Neuronal stem cell (in vitro differentiated cells): ENCODE measurements at regions not wholly inside any gene's neighbourhood (a gene's known extent, or its start where the extent isn't known, plus 50 kb on each side); places are given as distances from the start of the nearest gene placed in this dataset.

Experiments
- DNase-seq: peaks from one replicate; pipeline ENCODE4 v3.0.0-alpha.2; 2013; ENCODE audit warnings: low spot score
- H2AFZ ChIP-seq: one replicate; pipeline ENCODE4 v1.6.1; 2013; ENCODE audit warnings: mild to moderate bottlenecking, low read length, inconsistent platforms
- H2AK5ac ChIP-seq: 2 replicates; pipeline ENCODE4 v1.6.1; 2013; ENCODE audit warnings: low read depth, mild to moderate bottlenecking, inconsistent platforms, low read length, moderate library complexity, mixed read lengths
- H2BK120ac ChIP-seq: 2 replicates; pipeline ENCODE4 v1.6.1; 2013; ENCODE audit warnings: low read depth, mild to moderate bottlenecking, inconsistent platforms, low read length, moderate library complexity, mixed read lengths
- H2BK12ac ChIP-seq: one replicate; pipeline ENCODE4 v1.6.1; 2013; ENCODE audit warnings: low read length, inconsistent platforms
- H2BK15ac ChIP-seq: 2 replicates; pipeline ENCODE4 v1.6.1; 2013; ENCODE audit warnings: mild to moderate bottlenecking, low read length, inconsistent platforms, mixed read lengths
- H2BK5ac ChIP-seq: one replicate; pipeline ENCODE4 v1.6.1; 2013; ENCODE audit warnings: inconsistent platforms, mild to moderate bottlenecking, low read length, moderate library complexity
- H3K14ac ChIP-seq: one replicate; pipeline ENCODE4 v1.6.1; 2013; ENCODE audit warnings: low read length, inconsistent platforms
- H3K18ac ChIP-seq: 2 replicates; pipeline ENCODE4 v1.6.1; 2013; ENCODE audit warnings: low read length, inconsistent platforms
- H3K23ac ChIP-seq: 2 replicates; pipeline ENCODE4 v1.6.1; 2013; ENCODE audit warnings: low read depth, mild to moderate bottlenecking, mixed read lengths, low read length, inconsistent platforms; ENCODE audit not compliant: poor library complexity
- H3K27ac ChIP-seq: replicated peaks from 3 replicates; pipeline ENCODE4 v1.5.1; 2013; ENCODE audit warnings: low read length, inconsistent platforms
- H3K27me3 ChIP-seq, 3 experiments: 2 replicates each; pipeline ENCODE4 v1.6.1; 2013; ENCODE audit warnings: low read length in 3 of 3, mild to moderate bottlenecking in 2 of 3, inconsistent platforms in 1 of 3, low read depth in 1 of 3, mixed read lengths in 1 of 3, moderate library complexity in 1 of 3; ENCODE audit not compliant: control insufficient read depth in 3 of 3, insufficient read depth in 3 of 3
- H3K36me3 ChIP-seq, 2 donors: replicated peaks in 1 of 2; 2 replicates each; pipeline ENCODE4 v1.6.1; 2013; ENCODE audit warnings: low read length in 2 of 2; ENCODE audit not compliant: control insufficient read depth in 2 of 2, insufficient read depth in 2 of 2
- H3K4ac ChIP-seq: 2 replicates; pipeline ENCODE4 v1.6.1; 2013; ENCODE audit warnings: inconsistent platforms, mild to moderate bottlenecking, low read length, moderate library complexity
- H3K4me1 ChIP-seq, 2 donors: 1 replicate in 1 of 2; 2 replicates in 1 of 2; pipeline ENCODE4 v1.6.1; 2013; ENCODE audit warnings: low read length in 2 of 2, low read depth in 1 of 2; ENCODE audit not compliant: control insufficient read depth in 2 of 2, insufficient read depth in 1 of 2
- H3K4me2 ChIP-seq: one replicate; pipeline ENCODE4 v1.6.1; 2013; ENCODE audit warnings: mild to moderate bottlenecking, low read length, inconsistent platforms; ENCODE audit not compliant: insufficient read depth, poor library complexity, severe bottlenecking
- H3K4me3 ChIP-seq, 2 donors: 2 replicates each; pipeline ENCODE4 v1.5.1; 2013; ENCODE audit warnings: low read length in 2 of 2, mild to moderate bottlenecking in 2 of 2, inconsistent platforms in 1 of 2, moderate library complexity in 1 of 2
- H3K79me1 ChIP-seq: one replicate; pipeline ENCODE4 v1.6.1; 2013; ENCODE audit warnings: low read depth, mild to moderate bottlenecking, inconsistent platforms, low read length, moderate library complexity
- H3K9ac ChIP-seq: one replicate; pipeline ENCODE4 v1.6.1; 2013; ENCODE audit warnings: mild to moderate bottlenecking, low read depth, low read length, inconsistent platforms; ENCODE audit not compliant: poor library complexity
- H3K9me3 ChIP-seq, 2 donors: replicated peaks in 1 of 2; 2 replicates each; pipeline versions ENCODE3 to v1.6.1; 2013; ENCODE audit warnings: low read length in 2 of 2, mild to moderate bottlenecking in 2 of 2, inconsistent platforms in 1 of 2, low read depth in 1 of 2, mixed read lengths in 1 of 2, moderate library complexity in 1 of 2; ENCODE audit not compliant: control insufficient read depth in 2 of 2, insufficient read depth in 1 of 2
- H4K8ac ChIP-seq: one replicate; pipeline ENCODE4 v1.6.1; 2013; ENCODE audit warnings: low read depth, mild to moderate bottlenecking, inconsistent platforms, low read length, moderate library complexity
- H4K91ac ChIP-seq: one replicate; pipeline ENCODE4 v1.6.1; 2013; ENCODE audit warnings: low read length, low read depth, mild to moderate bottlenecking, inconsistent platforms; ENCODE audit not compliant: poor library complexity
- WGBS, 2 donors: extraction: QIAGEN DNeasy Blood & Tissue Kit; methylation state at CpG; one replicate each; pipeline ENCODE4 v1.1.7; 2013; ENCODE audit warnings: missing lambda C conversion rate in 2 of 2, mixed read lengths in 1 of 2; ENCODE audit not compliant: insufficient read length in 2 of 2, insufficient replicate concordance in 1 of 2; ENCODE audit errors: extremely low coverage in 2 of 2; 5-methylcytosine and 5-hydroxymethylcytosine counted together

DNA sequence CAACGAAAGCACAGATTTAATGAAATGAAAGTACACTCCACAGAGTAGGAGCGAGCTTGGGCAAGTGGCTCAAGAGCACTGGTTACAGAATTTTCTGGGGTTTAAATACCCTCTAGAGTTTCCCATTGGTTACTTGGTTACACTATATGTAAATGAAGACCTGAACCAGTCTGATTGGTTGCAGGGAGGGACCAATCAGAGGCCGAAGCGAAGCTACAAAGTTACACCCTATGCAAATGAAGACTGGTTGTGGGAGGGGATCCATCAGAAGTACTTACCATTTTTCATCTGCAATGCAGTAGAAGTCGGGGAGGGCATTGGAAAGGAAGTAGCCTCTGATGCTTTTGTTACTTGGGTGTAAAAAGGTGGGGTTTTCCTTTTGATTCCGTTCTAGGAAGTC, 132.0 kb downstream of the PMP22 start:
- H3K4ac ChIP-seq: no peak overlapping the region
- no peak overlapping the region for H2AFZ ChIP-seq
- H2BK5ac ChIP-seq: no peak overlapping the region
- H3K14ac ChIP-seq: no peak overlapping the region
- no peak overlapping the region for H3K4me3 ChIP-seq
- no peak overlapping the region for H3K4me2 ChIP-seq
- H4K8ac ChIP-seq: no peak overlapping the region
- no peak for DNase-seq
- H3K36me3 ChIP-seq: no peaks in the 10 kb centered on the region
- no peaks in the 10 kb centered on the region for H3K79me1 ChIP-seq
- no peak overlapping the region for H3K9ac ChIP-seq
- WGBS, 2 donors: no CpG with 5 or more reads among the region's 6 CpGs
- H3K27ac ChIP-seq: no peak overlapping the region
- no peak overlapping the region for H4K91ac ChIP-seq
- no peak overlapping the region for H2BK15ac ChIP-seq
- no peaks in the 10 kb centered on the region for H3K27me3 ChIP-seq
- no peak overlapping the region for H2BK12ac ChIP-seq
- no peak overlapping the region for H3K18ac ChIP-seq
- no peak overlapping the region for H2AK5ac ChIP-seq
- H3K9me3 ChIP-seq: no peaks in the 10 kb centered on the region
- no peak overlapping the region for H2BK120ac ChIP-seq
- no peak overlapping the region for H3K23ac ChIP-seq
- H3K4me1 ChIP-seq: no peaks in the 10 kb centered on the region

DNA sequence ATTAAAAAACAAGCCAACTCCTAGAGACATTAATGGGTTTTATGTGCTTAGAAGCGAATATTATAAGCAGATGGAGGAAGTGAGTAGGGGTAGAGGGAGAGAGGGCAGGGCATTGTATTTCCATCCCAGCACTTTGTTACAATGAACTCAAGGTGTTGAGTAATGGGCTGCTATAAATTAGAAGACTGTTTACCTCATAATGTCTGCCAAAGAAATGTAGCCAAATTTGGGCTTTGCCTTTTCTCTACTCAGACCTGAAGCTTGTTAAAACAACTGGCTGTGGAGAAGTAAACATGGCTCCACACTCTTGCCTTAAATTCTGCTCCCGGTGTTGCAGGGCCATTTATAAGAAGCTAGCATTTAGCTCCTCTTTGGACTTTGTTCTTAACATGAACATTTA, 134.7 kb downstream of the PMP22 start:
- H3K27me3 ChIP-seq: no peaks in the 10 kb centered on the region
- H3K4me3 ChIP-seq: no peak overlapping the region
- no peak overlapping the region for H2BK12ac ChIP-seq
- no peak overlapping the region for H3K4me2 ChIP-seq
- H2BK120ac ChIP-seq: no peak overlapping the region
- H4K8ac ChIP-seq: no peak overlapping the region
- no peak overlapping the region for H3K23ac ChIP-seq
- no peak overlapping the region for H3K14ac ChIP-seq
- H3K36me3 ChIP-seq: no peaks in the 10 kb centered on the region
- no peaks in the 10 kb centered on the region for H3K79me1 ChIP-seq
- no peak overlapping the region for H3K18ac ChIP-seq
- no peaks in the 10 kb centered on the region for H3K4me1 ChIP-seq
- no peak overlapping the region for H2BK15ac ChIP-seq
- H2AK5ac ChIP-seq: no peak overlapping the region
- H2AFZ ChIP-seq: no peak overlapping the region
- no peak overlapping the region for H2BK5ac ChIP-seq
- no CpG with 5 or more reads among the region's 2 CpGs for WGBS, 2 donors
- H3K27ac ChIP-seq: no peak overlapping the region
- no peak overlapping the region for H3K9ac ChIP-seq
- no peak overlapping the region for H4K91ac ChIP-seq
- DNase-seq: no peak
- no peaks in the 10 kb centered on the region for H3K9me3 ChIP-seq
- no peak overlapping the region for H3K4ac ChIP-seq

DNA sequence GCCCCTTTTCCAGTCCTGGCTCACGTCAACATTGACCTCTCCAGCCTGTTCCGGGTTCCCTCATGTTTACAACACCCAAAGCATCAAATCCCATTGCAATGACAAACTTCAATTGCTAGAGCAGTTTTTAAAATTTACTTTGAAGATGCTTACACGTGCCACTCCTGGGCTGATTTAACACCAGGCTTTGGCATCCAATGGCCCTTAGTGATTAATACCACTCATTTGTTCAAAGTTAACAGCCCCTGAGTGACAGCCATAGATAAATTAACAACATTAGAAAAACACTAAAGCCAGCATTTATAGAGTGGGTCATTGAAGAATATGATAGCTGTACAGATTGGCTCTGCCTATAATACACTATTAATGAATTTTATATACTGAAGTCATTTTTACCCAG, 135.1 kb downstream of the PMP22 start:
- H3K4me2 ChIP-seq: no peak overlapping the region
- WGBS, 2 donors: no CpG with 5 or more reads among the region's 3 CpGs
- H3K4me3 ChIP-seq: no peak overlapping the region
- no peak overlapping the region for H2AK5ac ChIP-seq
- H2BK120ac ChIP-seq: no peak overlapping the region
- no peak overlapping the region for H3K4ac ChIP-seq
- no peak overlapping the region for H4K91ac ChIP-seq
- H3K9me3 ChIP-seq: no peaks in the 10 kb centered on the region
- H3K9ac ChIP-seq: no peak overlapping the region
- no peak for DNase-seq
- H3K36me3 ChIP-seq: no peaks in the 10 kb centered on the region
- no peaks in the 10 kb centered on the region for H3K4me1 ChIP-seq
- no peak overlapping the region for H2BK5ac ChIP-seq
- no peak overlapping the region for H4K8ac ChIP-seq
- H3K18ac ChIP-seq: no peak overlapping the region
- H2BK12ac ChIP-seq: no peak overlapping the region
- H2BK15ac ChIP-seq: no peak overlapping the region
- no peak overlapping the region for H3K14ac ChIP-seq
- no peak overlapping the region for H2AFZ ChIP-seq
- no peak overlapping the region for H3K27ac ChIP-seq
- no peaks in the 10 kb centered on the region for H3K27me3 ChIP-seq
- no peak overlapping the region for H3K23ac ChIP-seq
- no peaks in the 10 kb centered on the region for H3K79me1 ChIP-seq

GRCh38 chr17:15124746-15125145, 140.4 kb downstream of the PMP22 start:
- no CpG with 5 or more reads among the region's 1 CpG for WGBS, 2 donors

More at GRCh38 chr17:15124746-15125145, 140.4 kb downstream of the PMP22 start:
- Histone ChIP-seq H3K4me1 (peaks cover 4 to 5% of the 10 kb centered on the region in 2 donors), H2BK12ac (no peak overlapping the region), H3K9me3 (no peaks in the 10 kb centered on the region), H2BK15ac (no peak overlapping the region), H3K18ac (no peak overlapping the region), H4K8ac (no peak overlapping the region), H3K23ac (no peak overlapping the region), H2BK120ac (no peak overlapping the region), H3K14ac (no peak overlapping the region), H3K27me3 (peaks cover 0 to 5% (median 0%) of the 10 kb centered on the region in 3 experiments), H3K4me2 (no peak overlapping the region), H2BK5ac (no peak overlapping the region), H3K36me3 (no peaks in the 10 kb centered on the region), H3K4me3 (no peak overlapping the region), H4K91ac (no peak overlapping the region), H2AK5ac (no peak overlapping the region), H3K79me1 (no peaks in the 10 kb centered on the region), H3K4ac (no peak overlapping the region), H2AFZ (no peak overlapping the region), H3K9ac (no peak overlapping the region), H3K27ac (no peak overlapping the region)
- DNase-seq: no peak
